H7 (cell line): ENCODE measurements at regions not wholly inside any gene's neighbourhood (a gene's known extent, or its start where the extent isn't known, plus 50 kb on each side); places are given as distances from the start of the nearest gene placed in this dataset.

Experiments
- DNase-seq: peaks from one replicate; pipeline ENCODE4 v3.0.0; 2012
- H3K27me3 ChIP-seq: 2 replicates; pipeline ENCODE4 v1.6.0; 2011; ENCODE audit warnings: mild to moderate bottlenecking, low read length; ENCODE audit not compliant: control insufficient read depth, insufficient read depth
- H3K36me3 ChIP-seq: replicated peaks from 2 replicates; pipeline ENCODE4 v1.5.1; 2011; ENCODE audit warnings: low read length; ENCODE audit not compliant: control insufficient read depth, insufficient read depth
- H3K4me3 ChIP-seq: 2 replicates; pipeline ENCODE4 v1.5.1; 2011; ENCODE audit warnings: low read depth, mild to moderate bottlenecking, control low read depth, low read length, moderate library complexity; ENCODE audit not compliant: insufficient read depth

- Histone ChIP-seq H3K27me3 (no peaks in the 10 kb centered on the region), H3K36me3 (no peaks in the 10 kb centered on the region), H3K4me3 (no peak overlapping the region)
- DNase-seq = no peak
These were observed 429.3 kb downstream of the PCDH20 start for GRCh38 chr13:60986301-60986700.

DNA sequence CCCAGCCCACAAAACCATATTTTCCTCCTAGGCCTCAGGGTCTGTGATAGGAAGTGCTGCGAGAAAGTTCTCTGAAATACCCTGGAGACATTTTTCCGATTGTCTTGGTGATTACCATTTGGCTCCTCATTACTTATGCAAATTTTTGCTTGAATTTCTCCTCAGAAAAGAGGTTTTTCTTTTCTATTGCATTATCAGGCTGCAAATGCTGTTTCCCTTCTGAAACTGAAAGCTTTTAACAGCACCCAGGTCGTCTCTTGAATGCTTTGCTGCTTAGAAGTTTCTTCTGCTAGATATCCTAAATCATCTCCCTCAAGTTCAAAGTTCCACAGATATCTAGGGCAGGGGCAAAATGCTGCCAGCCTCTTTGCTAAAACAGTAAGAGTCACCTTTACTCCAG lies 434.2 kb downstream of the PCDH20 start:
- H3K36me3 ChIP-seq = no peaks in the 10 kb centered on the region
- no peak overlapping the region for H3K4me3 ChIP-seq
- no peak for DNase-seq
- no peaks in the 10 kb centered on the region for H3K27me3 ChIP-seq

GRCh38 chr13:60976367-60976766 lies 439.3 kb downstream of the PCDH20 start:
- DNase-seq = no peak
- Histone ChIP-seq H3K4me3 (no peak overlapping the region), H3K27me3 (no peaks in the 10 kb centered on the region), H3K36me3 (no peaks in the 10 kb centered on the region)

GRCh38 chr13:60974296-60974695 lies 441.4 kb downstream of the PCDH20 start:
- no peak overlapping the region for H3K4me3 ChIP-seq
- no peaks in the 10 kb centered on the region for H3K27me3 ChIP-seq
- H3K36me3 ChIP-seq = no peaks in the 10 kb centered on the region
- DNase-seq = no peak

DNA sequence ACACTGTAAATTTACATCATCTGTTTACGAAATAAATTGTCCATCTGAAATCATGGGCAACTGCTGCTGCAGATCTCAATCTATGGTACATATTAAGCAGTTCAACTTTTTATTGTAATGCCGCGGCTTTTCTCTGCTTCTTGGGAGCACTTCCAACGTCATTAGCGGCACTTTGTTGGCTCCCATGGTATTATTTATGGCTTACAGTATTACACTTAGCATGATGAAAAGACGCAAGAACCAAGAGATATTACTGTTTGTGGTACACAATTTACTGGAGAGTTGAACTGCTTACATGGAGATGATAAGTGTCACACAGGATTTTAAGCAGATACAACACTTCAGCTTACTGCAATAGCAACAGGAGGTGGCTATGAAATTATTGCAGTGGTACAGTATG lies 442.1 kb downstream of the PCDH20 start:
- no peak for DNase-seq
- Histone ChIP-seq H3K27me3 (no peaks in the 10 kb centered on the region), H3K36me3 (no peaks in the 10 kb centered on the region), H3K4me3 (no peak overlapping the region)

DNA sequence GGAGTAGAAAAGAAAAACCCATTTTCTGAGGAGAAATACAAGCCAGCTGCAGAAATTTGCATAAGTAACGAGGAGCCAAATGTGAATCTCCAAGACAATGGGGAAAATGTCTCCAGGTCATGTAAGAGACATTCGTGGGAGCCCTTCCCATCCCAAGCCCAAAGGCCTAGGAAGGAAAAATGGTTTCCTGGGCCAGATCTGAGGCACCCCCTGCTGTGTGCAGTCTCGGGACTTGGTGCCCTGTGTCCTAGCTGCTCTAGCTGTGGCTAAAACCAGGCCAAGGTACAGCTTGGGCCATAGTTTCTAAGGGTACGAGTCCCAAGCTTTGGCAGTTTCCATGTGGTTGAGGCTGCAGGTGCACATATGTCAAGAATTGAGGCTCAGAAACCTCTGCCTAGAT lies 444.9 kb downstream of the PCDH20 start:
- Histone ChIP-seq H3K36me3 (no peaks in the 10 kb centered on the region), H3K27me3 (no peaks in the 10 kb centered on the region), H3K4me3 (no peak overlapping the region)
- DNase-seq = no peak

DNA sequence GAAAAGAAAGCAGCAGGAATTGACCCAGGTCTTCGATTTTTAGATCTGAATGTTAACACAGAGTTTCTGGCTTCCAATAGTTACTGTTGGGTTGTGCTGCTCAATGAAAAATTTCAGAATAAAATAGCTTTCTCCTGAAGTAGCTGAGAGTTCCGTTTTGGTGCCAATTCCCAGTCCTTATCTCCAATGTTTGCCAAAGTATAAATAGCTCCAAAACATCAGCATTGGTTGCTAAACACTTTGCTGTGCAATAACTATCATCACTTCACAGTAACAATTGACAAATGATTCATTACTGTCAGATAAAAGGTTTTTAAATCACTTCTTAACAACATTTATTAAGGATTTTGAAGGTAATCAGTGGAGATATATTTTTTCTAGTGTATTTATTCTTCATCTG lies 446.0 kb downstream of the PCDH20 start:
- no peak overlapping the region for H3K4me3 ChIP-seq
- no peak for DNase-seq
- no peaks in the 10 kb centered on the region for H3K36me3 ChIP-seq

DNA sequence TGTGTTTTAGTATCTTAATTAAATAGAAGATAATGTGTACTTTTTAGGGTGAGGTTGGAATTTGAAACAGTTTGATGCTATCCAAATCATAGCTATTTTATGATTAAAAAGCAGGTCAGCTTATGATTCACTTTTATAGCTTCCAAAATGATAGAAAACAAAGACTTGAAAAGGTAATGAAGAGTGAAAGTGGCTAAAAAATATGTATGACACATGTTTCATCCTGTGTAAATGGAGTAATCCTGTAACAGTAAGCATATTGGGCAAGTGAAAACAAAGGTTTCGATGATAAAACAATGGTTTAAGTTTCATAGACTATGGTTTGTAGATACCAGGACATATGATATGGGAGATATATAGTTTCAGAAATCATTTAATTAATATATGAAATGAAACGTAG lies 456.2 kb downstream of the PCDH20 start:
- Histone ChIP-seq H3K36me3 (no peaks in the 10 kb centered on the region), H3K4me3 (no peak overlapping the region), H3K27me3 (no peaks in the 10 kb centered on the region)
- DNase-seq = no peak

More for the DNA sequence above, 446.0 kb downstream of the PCDH20 start:
- no peaks in the 10 kb centered on the region for H3K27me3 ChIP-seq

GRCh38 chr13:60957816-60958215 lies 457.8 kb downstream of the PCDH20 start:
- H3K36me3 ChIP-seq = no peaks in the 10 kb centered on the region
- no peak for DNase-seq

DNA sequence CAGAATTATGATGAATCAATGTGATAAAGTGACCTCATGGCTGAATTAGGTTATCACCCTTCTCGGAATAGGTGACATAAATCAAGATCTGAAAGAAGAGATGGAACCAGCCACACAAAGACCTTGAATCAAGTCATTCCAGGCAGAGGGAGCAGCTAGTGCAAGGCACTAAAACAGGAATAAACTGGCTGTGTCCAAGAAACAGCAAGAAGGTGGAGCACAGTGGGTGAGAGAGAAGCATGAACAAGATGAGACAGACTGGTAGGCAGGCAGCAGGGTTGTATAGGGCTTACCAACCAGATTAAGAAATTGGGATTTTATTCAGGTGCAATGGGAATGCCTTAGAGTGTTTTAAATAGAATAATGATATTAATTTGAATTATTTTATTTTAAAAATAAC lies 470.3 kb downstream of the PCDH20 start:
- no peaks in the 10 kb centered on the region for H3K36me3 ChIP-seq
- H3K27me3 ChIP-seq = no peaks in the 10 kb centered on the region
- no peak for DNase-seq
- no peak overlapping the region for H3K4me3 ChIP-seq

More at GRCh38 chr13:60957816-60958215, 457.8 kb downstream of the PCDH20 start:
- no peak overlapping the region for H3K4me3 ChIP-seq
- H3K27me3 ChIP-seq = no peaks in the 10 kb centered on the region

GRCh38 chr13:60944863-60945262 lies 470.8 kb downstream of the PCDH20 start:
- Histone ChIP-seq H3K27me3 (no peaks in the 10 kb centered on the region), H3K36me3 (no peaks in the 10 kb centered on the region), H3K4me3 (no peak overlapping the region)
- DNase-seq = no peak

DNA sequence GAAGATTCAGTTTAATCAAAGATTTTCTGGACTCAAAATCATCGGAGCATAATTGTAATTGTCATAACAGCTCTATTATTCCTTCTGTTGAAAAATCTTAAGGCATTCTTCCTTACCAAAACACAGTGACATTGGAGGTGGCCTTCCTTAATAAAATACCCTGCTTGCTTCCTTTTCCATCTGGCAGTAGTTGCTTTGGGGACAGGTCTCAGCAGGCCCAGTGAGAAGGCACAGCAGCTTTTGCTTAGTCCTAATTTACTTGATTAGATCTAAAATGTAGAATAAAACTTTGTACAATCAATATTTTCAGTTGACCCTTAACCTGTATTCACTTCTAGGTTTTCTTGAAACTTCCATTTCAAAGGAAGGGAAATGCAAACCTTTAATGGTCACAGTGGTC lies 471.6 kb downstream of the PCDH20 start:
- H3K4me3 ChIP-seq = no peak overlapping the region
- H3K27me3 ChIP-seq = no peaks in the 10 kb centered on the region
- H3K36me3 ChIP-seq = no peaks in the 10 kb centered on the region
- DNase-seq = no peak

GRCh38 chr13:60936281-60936680 lies 479.4 kb downstream of the PCDH20 start:
- H3K27me3 ChIP-seq = no peaks in the 10 kb centered on the region
- no peak for DNase-seq
- H3K36me3 ChIP-seq = no peaks in the 10 kb centered on the region

GRCh38 chr13:60933638-60934037 lies 482.0 kb downstream of the PCDH20 start:
- Histone ChIP-seq H3K36me3 (no peaks in the 10 kb centered on the region), H3K27me3 (no peaks in the 10 kb centered on the region), H3K4me3 (no peak overlapping the region)
- no peak for DNase-seq

More at GRCh38 chr13:60936281-60936680, 479.4 kb downstream of the PCDH20 start:
- no peak overlapping the region for H3K4me3 ChIP-seq

GRCh38 chr13:60931858-60932546 lies 483.6 kb downstream of the PCDH20 start:
- DNase-seq = no peak
- Histone ChIP-seq H3K36me3 (no peaks in the 10 kb centered on the region), H3K27me3 (no peaks in the 10 kb centered on the region), H3K4me3 (no peak overlapping the region)

DNA sequence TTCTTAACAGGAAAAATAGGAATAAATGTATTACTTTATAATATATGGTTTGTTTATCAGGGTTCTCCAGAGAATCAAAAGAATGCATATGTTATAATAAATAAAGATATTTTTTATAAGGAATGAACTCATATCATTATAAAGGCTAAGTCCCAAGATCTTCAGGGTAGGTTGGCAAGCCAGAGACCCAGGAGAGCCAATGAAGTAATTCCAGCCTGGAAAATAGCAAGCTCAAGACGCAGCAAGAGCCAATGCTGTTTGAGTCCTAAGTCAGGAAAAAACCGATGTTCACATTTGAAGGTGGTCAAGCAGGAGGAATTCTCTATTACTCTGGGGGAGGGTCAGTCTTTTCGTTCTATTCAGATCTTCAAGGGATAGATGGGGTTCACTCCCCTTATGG lies 490.0 kb downstream of the PCDH20 start:
- H3K27me3 ChIP-seq = no peaks in the 10 kb centered on the region
- no peak overlapping the region for H3K4me3 ChIP-seq
- DNase-seq = no peak
- no peaks in the 10 kb centered on the region for H3K36me3 ChIP-seq
